Keratinocyte (primary cell): ENCODE measurements at regions not wholly inside any gene's neighbourhood (a gene's known extent, or its start where the extent isn't known, plus 50 kb on each side); places are given as distances from the start of the nearest gene placed in this dataset.

ENCODE experiments used
- DNase-seq: peaks from one replicate; pipeline ENCODE4 v3.0.0-alpha.2; 2011; ENCODE audit warnings: low read depth, missing footprints, low spot score
- FAIRE-seq: peaks from 2 replicates; lab custom pipeline; 2011; peaks lifted over from hg19 to GRCh38; lab: Jason Lieb, UNC
- H2AFZ ChIP-seq: 2 replicates; pipeline ENCODE4 v1.6.0; 2012; ENCODE audit warnings: low read length, control low read depth, inconsistent platforms; ENCODE audit not compliant: control insufficient read depth
- H3K27ac ChIP-seq: 2 replicates; pipeline ENCODE4 v1.5.1; 2011; ENCODE audit warnings: low read length; ENCODE audit not compliant: control insufficient read depth, insufficient read depth
- H3K27me3 ChIP-seq: 3 replicates; pipeline ENCODE4 v1.6.0; 2011; ENCODE audit warnings: low read length; ENCODE audit not compliant: control insufficient read depth, insufficient read depth; ENCODE audit errors: extremely low read depth
- H3K36me3 ChIP-seq, 2 experiments: 2 replicates in 1 of 2; 3 replicates in 1 of 2; pipeline ENCODE4 v1.5.1; 2011; ENCODE audit warnings: low read length in 2 of 2, mild to moderate bottlenecking in 1 of 2; ENCODE audit not compliant: control insufficient read depth in 2 of 2, insufficient read depth in 2 of 2; ENCODE audit errors: extremely low read depth in 1 of 2
- H3K4me1 ChIP-seq: 3 replicates; pipeline ENCODE4 v1.5.1; 2011; ENCODE audit warnings: low read length; ENCODE audit not compliant: control insufficient read depth, insufficient read depth; ENCODE audit errors: extremely low read depth
- H3K4me2 ChIP-seq: 3 replicates; pipeline ENCODE4 v1.6.0; 2011; ENCODE audit warnings: low read depth, low read length; ENCODE audit not compliant: control insufficient read depth, insufficient read depth; ENCODE audit errors: extremely low read depth
- H3K4me3 ChIP-seq, 3 experiments: fragments of 200-600 bp in 1 of 3; sonication (generic) in 1 of 3; 2 replicates in 2 of 3; 3 replicates in 1 of 3; pipeline ENCODE4 v1.5.1; 2011 to 2016; ENCODE audit warnings: low read length in 3 of 3, mild to moderate bottlenecking in 3 of 3, control low read depth in 2 of 3, inconsistent platforms in 1 of 3, low read depth in 1 of 3, mixed read lengths in 1 of 3, mixed run types in 1 of 3, moderate library complexity in 1 of 3; ENCODE audit not compliant: control insufficient read depth in 2 of 3, insufficient read depth in 2 of 3; ENCODE audit errors: extremely low read depth in 1 of 3
- H3K79me2 ChIP-seq: 2 replicates; pipeline ENCODE4 v1.6.0; 2012; ENCODE audit warnings: low read length; ENCODE audit not compliant: control insufficient read depth, insufficient read depth
- H3K9ac ChIP-seq: 3 replicates; pipeline ENCODE4 v1.6.0; 2011; ENCODE audit warnings: low read length; ENCODE audit not compliant: control insufficient read depth, insufficient read depth; ENCODE audit errors: extremely low read depth
- H3K9me1 ChIP-seq: 3 replicates; pipeline ENCODE4 v1.6.0; 2011; ENCODE audit warnings: low read length; ENCODE audit not compliant: control insufficient read depth, insufficient read depth; ENCODE audit errors: extremely low read depth
- H3K9me3 ChIP-seq: 2 replicates; pipeline ENCODE4 v1.5.1; 2012; ENCODE audit warnings: low read depth, low read length; ENCODE audit not compliant: control insufficient read depth
- H4K20me1 ChIP-seq: 3 replicates; pipeline ENCODE4 v1.6.0; 2011; ENCODE audit warnings: low read length; ENCODE audit not compliant: control insufficient read depth, insufficient read depth; ENCODE audit errors: extremely low read depth
- EZH2 ChIP-seq: IDR thresholded peaks from one replicate; pipeline ENCODE4 v1.6.1; 2012; ENCODE audit warnings: inconsistent platforms, mild to moderate bottlenecking, low read length, moderate library complexity
- dilution Hi-C: fragments of 300-500 bp; cut with MboI; formaldehyde crosslinking; loops from one replicate; pipeline ENCODE4 v1.7.0; 2020; ENCODE audit warnings: low sequenced_read_pairs; ENCODE audit not compliant: extremely low pct_ligation_motif_present
- TF ChIP-seq, protein P1 (sequence below), 3 experiments: IDR thresholded peaks in 1 of 3; conservative IDR thresholded peaks in 1 of 3; optimal IDR thresholded peaks in 1 of 3; 2 replicates in 2 of 3; 3 replicates in 1 of 3; pipeline versions ENCODE3 to v1.5.1; 2011; ENCODE audit warnings: low read length in 3 of 3, mild to moderate bottlenecking in 3 of 3, moderate library complexity in 2 of 3, control low read depth in 1 of 3, inconsistent platforms in 1 of 3; ENCODE audit not compliant: insufficient read depth in 2 of 3; ENCODE audit errors: extremely low read depth in 1 of 3

DNA sequence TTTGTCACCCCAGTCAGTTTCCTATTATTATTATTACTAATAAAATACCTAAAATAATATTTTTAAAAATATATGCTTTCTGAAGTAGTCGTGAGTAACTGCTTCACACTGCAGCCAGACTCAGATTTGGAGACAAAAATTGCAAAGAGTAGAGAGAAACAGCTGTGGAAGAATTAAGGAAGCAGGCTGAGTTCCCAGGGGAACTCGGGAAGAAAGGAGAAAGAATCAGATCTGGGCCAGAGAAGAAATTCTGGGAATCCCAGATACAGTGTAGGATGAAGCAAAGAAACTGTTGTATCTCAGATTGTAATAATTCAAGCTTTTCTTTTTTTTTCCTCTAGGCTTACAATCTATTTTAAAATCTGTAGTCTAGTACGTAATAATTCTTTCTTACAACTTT is 182.3 kb downstream of the FTCDNL1 start:
- Histone ChIP-seq H3K36me3 (no peaks in the 10 kb centered on the region), H3K4me2 (no peak overlapping the region), H3K27ac (no peak overlapping the region), H4K20me1 (no peaks in the 10 kb centered on the region), H3K4me1 (no peaks in the 10 kb centered on the region), H3K9ac (no peak overlapping the region), H3K27me3 (no peaks in the 10 kb centered on the region), H2AFZ (no peak overlapping the region), H3K9me1 (no peaks in the 10 kb centered on the region), H3K9me3 (no peaks in the 10 kb centered on the region), H3K79me2 (no peaks in the 10 kb centered on the region), H3K4me3 (no peak overlapping the region)
- FAIRE-seq = no peak
- TF ChIP-seq EZH2 = no peak
- TF ChIP-seq, protein P1, sequence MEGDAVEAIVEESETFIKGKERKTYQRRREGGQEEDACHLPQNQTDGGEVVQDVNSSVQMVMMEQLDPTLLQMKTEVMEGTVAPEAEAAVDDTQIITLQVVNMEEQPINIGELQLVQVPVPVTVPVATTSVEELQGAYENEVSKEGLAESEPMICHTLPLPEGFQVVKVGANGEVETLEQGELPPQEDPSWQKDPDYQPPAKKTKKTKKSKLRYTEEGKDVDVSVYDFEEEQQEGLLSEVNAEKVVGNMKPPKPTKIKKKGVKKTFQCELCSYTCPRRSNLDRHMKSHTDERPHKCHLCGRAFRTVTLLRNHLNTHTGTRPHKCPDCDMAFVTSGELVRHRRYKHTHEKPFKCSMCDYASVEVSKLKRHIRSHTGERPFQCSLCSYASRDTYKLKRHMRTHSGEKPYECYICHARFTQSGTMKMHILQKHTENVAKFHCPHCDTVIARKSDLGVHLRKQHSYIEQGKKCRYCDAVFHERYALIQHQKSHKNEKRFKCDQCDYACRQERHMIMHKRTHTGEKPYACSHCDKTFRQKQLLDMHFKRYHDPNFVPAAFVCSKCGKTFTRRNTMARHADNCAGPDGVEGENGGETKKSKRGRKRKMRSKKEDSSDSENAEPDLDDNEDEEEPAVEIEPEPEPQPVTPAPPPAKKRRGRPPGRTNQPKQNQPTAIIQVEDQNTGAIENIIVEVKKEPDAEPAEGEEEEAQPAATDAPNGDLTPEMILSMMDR (optimal IDR thresholded peaks at IDR 0.05 in 1 of 3, IDR thresholded peaks at IDR 0.05 in 1 of 3, conservative IDR thresholded peaks at IDR 0.05 in 1 of 3; ENCODE audit: extremely low read depth in 1 of 3, insufficient read depth in 2 of 3, low read length in 3 of 3) = no peak
- dilution Hi-C loops = no loop called here
- no peak for DNase-seq

DNA sequence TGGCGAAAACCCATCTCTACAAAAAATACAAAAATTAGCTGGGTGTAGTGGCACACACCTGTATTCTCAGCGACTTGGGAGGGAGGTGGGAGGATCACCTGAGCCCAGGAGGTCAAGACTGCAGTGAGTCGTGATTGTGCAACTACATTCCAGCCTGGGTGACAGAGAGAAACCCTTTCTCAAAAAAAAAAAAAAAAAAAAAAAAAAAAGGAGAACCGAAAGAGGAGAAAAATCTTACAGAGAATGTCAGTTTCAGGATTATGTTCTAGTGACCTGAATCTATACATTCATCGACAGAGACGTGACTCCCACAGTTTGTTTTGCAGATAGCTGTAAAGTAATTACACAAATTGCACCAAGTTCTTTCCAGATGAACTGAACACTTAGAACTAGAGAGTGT is 187.8 kb downstream of the FTCDNL1 start:
- TF ChIP-seq EZH2 = no peak
- TF ChIP-seq, protein P1 (optimal IDR thresholded peaks at IDR 0.05 in 1 of 3, IDR thresholded peaks at IDR 0.05 in 1 of 3, conservative IDR thresholded peaks at IDR 0.05 in 1 of 3; ENCODE audit: extremely low read depth in 1 of 3, insufficient read depth in 2 of 3, low read length in 3 of 3) = no peak
- DNase-seq = no peak
- no peaks in the 10 kb centered on the region for H3K4me1 ChIP-seq
- dilution Hi-C loops = no loop called here
- no peaks in the 10 kb centered on the region for H3K36me3 ChIP-seq
- H3K79me2 ChIP-seq = no peaks in the 10 kb centered on the region
- no peak overlapping the region for H3K4me3 ChIP-seq
- H3K27ac ChIP-seq = no peak overlapping the region
- H4K20me1 ChIP-seq = no peaks in the 10 kb centered on the region
- no peaks in the 10 kb centered on the region for H3K9me1 ChIP-seq
- H3K27me3 ChIP-seq = no peaks in the 10 kb centered on the region
- no peak overlapping the region for H3K4me2 ChIP-seq
- H3K9me3 ChIP-seq = no peaks in the 10 kb centered on the region
- H2AFZ ChIP-seq = no peak overlapping the region
- no peak overlapping the region for H3K9ac ChIP-seq
- FAIRE-seq = no peak
